Dermis microvascular lymphatic vessel endothelial cell (primary cell): ENCODE measurements at regions not wholly inside any gene's neighbourhood (a gene's known extent, or its start where the extent isn't known, plus 50 kb on each side); places are given as distances from the start of the nearest gene placed in this dataset.
"Not testable (repeated sequence)": the region's sequence is repeated elsewhere in the genome, so short reads cannot be mapped to it uniquely, and the experiment has no call there.

Experiments used
- DNase-seq, 2 donors: peaks; one replicate each; pipeline versions ENCODE4 v3.0.0 to v3.0.0-alpha.2; 2010; ENCODE audit warnings: low read depth in 2 of 2

- DNase-seq = no peak
Observed at GRCh38 chr7:69110450-69111050, 487.7 kb upstream of the AUTS2 start.

- DNase-seq = no peak
Observed at GRCh38 chr7:69114374-69114773, 483.9 kb upstream of the AUTS2 start.

- no peak for DNase-seq
Observed at GRCh38 chr7:69115788-69116187, 482.5 kb upstream of the AUTS2 start.

GRCh38 chr7:69116196-69116595 lies 482.1 kb upstream of the AUTS2 start:
- DNase-seq = not testable (repeated sequence)

- no peak for DNase-seq
Observed at GRCh38 chr7:69122953-69123352, 475.3 kb upstream of the AUTS2 start.

GRCh38 chr7:69126896-69127479 lies 471.3 kb upstream of the AUTS2 start:
- DNase-seq = no peak

- no peak for DNase-seq
Observed at GRCh38 chr7:69129524-69129923, 468.8 kb upstream of the AUTS2 start.

- DNase-seq = no peak
Observed at GRCh38 chr7:69129951-69130350, 468.3 kb upstream of the AUTS2 start.

GRCh38 chr7:69130396-69130795 lies 467.9 kb upstream of the AUTS2 start:
- no peak for DNase-seq

- no peak for DNase-seq
Observed at GRCh38 chr7:69134316-69134715, 464.0 kb upstream of the AUTS2 start.

GRCh38 chr7:69147631-69148030 lies 450.6 kb upstream of the AUTS2 start:
- DNase-seq = no peak

- no peak for DNase-seq
Observed at GRCh38 chr7:69149804-69150782, 448.2 kb upstream of the AUTS2 start.

GRCh38 chr7:69162326-69162725 lies 435.9 kb upstream of the AUTS2 start:
- DNase-seq = no peak

- DNase-seq = no peak
Observed at GRCh38 chr7:69162931-69163670, 435.2 kb upstream of the AUTS2 start.

- no peak for DNase-seq
Observed at GRCh38 chr7:69166979-69167516, 431.2 kb upstream of the AUTS2 start.

GRCh38 chr7:69169386-69169785 lies 428.9 kb upstream of the AUTS2 start:
- DNase-seq = no peak

- DNase-seq = no peak
Observed at GRCh38 chr7:69172357-69173077, 425.8 kb upstream of the AUTS2 start.

- DNase-seq = no peak
Observed at GRCh38 chr7:69173341-69173740, 424.9 kb upstream of the AUTS2 start.

GRCh38 chr7:69173846-69174245 lies 424.4 kb upstream of the AUTS2 start:
- no peak for DNase-seq

GRCh38 chr7:69176841-69177240 lies 421.4 kb upstream of the AUTS2 start:
- no peak for DNase-seq

GRCh38 chr7:69177461-69177861 lies 420.8 kb upstream of the AUTS2 start:
- no peak for DNase-seq
